Fibroblast of lung (primary cell): ENCODE measurements at regions not wholly inside any gene's neighbourhood (a gene's known extent, or its start where the extent isn't known, plus 50 kb on each side); places are given as distances from the start of the nearest gene placed in this dataset.

Experiments
- CTCF ChIP-seq, 2 donors: IDR thresholded peaks in 1 of 2; conservative IDR thresholded peaks in 1 of 2; 1 replicate in 1 of 2; 2 replicates in 1 of 2; pipeline ENCODE4 v1.5.1; 2011 to 2012; ENCODE audit warnings: low read length in 2 of 2, control low read depth in 1 of 2, inconsistent platforms in 1 of 2, low read depth in 1 of 2, mild to moderate bottlenecking in 1 of 2
- EZH2 ChIP-seq: IDR thresholded peaks from 2 replicates; pipeline ENCODE4 v1.5.1; 2012; ENCODE audit warnings: low read length, control low read depth, mild to moderate bottlenecking; ENCODE audit errors: missing control alignments

DNA sequence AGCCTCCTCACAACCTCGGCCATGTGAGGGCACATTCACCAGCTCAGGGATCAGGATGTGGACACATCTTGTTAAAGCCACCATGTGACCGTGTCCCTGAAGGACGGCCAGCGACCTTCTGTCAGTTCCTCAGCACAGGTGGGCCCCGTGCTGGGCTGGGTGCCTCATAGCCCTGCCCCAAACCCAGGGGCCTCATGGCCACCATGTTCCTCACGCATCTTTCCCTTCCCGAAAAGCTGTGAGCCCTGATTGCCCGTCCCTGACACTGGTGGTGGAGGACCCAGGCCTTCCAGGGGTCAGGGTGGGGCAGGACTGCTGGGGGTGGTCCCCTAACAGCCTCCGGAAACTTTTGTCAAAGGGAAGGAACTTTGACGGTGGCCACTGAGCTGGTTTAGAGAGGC, 60.1 kb upstream of the ADRA2C start:
- TF ChIP-seq CTCF (conservative IDR thresholded peaks at IDR 0.05 in 1 of 2, IDR thresholded peaks at IDR 0.05 in 1 of 2; ENCODE audit: low read depth in 1 of 2, low read length in 2 of 2) (no peak), EZH2 (no peak)
